Right hindlimb (tissue), 1 donor: ENCODE measurements at regions not wholly inside any gene's neighbourhood (a gene's known extent, or its start where the extent isn't known, plus 50 kb on each side); places are given as distances from the start of the nearest gene placed in this dataset.
"Not testable (repeated sequence)": the region's sequence is repeated elsewhere in the genome, so short reads cannot be mapped to it uniquely, and the experiment has no call there.

Experiments used
- DNase-seq: peaks from one replicate; pipeline ENCODE4 v3.0.0-alpha.2; 2018

GRCh38 chr18:52236131-52236530 lies 103.9 kb upstream of the DCC start:
- no peak for DNase-seq

GRCh38 chr18:52237551-52237950 lies 102.4 kb upstream of the DCC start:
- DNase-seq: no peak

GRCh38 chr18:52242711-52243110 lies 97.3 kb upstream of the DCC start:
- DNase-seq: no peak

- no peak for DNase-seq
Measured at GRCh38 chr18:52244658-52245057, 95.3 kb upstream of the DCC start.

- no peak for DNase-seq
Measured at GRCh38 chr18:52254367-52254766, 85.6 kb upstream of the DCC start.

- DNase-seq: not testable (repeated sequence)
Measured at GRCh38 chr18:52257417-52257816, 82.6 kb upstream of the DCC start.

- no peak for DNase-seq
Measured at GRCh38 chr18:52275817-52276216, 64.2 kb upstream of the DCC start.

GRCh38 chr18:52277785-52278184 lies 62.2 kb upstream of the DCC start:
- no peak for DNase-seq

GRCh38 chr18:52278191-52278590 lies 61.8 kb upstream of the DCC start:
- DNase-seq: no peak

- no peak for DNase-seq
Measured at GRCh38 chr18:52280702-52281101, 59.3 kb upstream of the DCC start.

- no peak for DNase-seq
Measured at GRCh38 chr18:52283927-52284326, 56.1 kb upstream of the DCC start.

GRCh38 chr18:52286675-52287074 lies 53.3 kb upstream of the DCC start:
- DNase-seq: no peak

- no peak for DNase-seq
Measured at GRCh38 chr18:52287151-52287550, 52.8 kb upstream of the DCC start.

- DNase-seq: no peak
Measured at GRCh38 chr18:52288403-52289004, 51.5 kb upstream of the DCC start.

- no peak for DNase-seq
Measured at GRCh38 chr18:52289392-52289791, 50.6 kb upstream of the DCC start.
